ENCODE measurements at regions not wholly inside any gene's neighbourhood (a gene's known extent, or its start where the extent isn't known, plus 50 kb on each side); places are given as distances from the start of the nearest gene placed in this dataset.

DNA sequence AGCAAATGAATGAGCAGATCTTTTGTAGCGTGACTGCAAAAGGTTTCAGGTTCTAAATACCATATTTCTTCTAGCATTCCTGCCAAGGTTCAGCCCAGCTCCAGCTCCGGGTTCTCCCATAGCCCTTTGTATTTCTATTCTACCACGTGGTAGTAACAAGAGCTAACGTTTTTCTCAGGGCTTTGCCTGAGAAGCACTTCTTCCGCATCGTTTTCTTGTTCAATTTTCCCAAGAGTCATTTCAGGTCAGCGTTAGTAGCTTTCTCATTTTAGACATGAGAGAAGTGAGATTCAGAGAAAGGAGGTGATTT is 120.1 kb upstream of the MYCN start:
- no peak for TF ChIP-seq CTCF (IDR thresholded peaks at IDR 0.05)
- no peak for TF ChIP-seq ZFX (IDR thresholded peaks at IDR 0.05; ENCODE audit: borderline replicate concordance)

Data from 22Rv1 (cell line).